ENCODE measurements at regions not wholly inside any gene's neighbourhood (a gene's known extent, or its start where the extent isn't known, plus 50 kb on each side); places are given as distances from the start of the nearest gene placed in this dataset.
A peak's percentile ranks its signal among the peaks of the same experiment; 100 is the strongest.

DNA sequence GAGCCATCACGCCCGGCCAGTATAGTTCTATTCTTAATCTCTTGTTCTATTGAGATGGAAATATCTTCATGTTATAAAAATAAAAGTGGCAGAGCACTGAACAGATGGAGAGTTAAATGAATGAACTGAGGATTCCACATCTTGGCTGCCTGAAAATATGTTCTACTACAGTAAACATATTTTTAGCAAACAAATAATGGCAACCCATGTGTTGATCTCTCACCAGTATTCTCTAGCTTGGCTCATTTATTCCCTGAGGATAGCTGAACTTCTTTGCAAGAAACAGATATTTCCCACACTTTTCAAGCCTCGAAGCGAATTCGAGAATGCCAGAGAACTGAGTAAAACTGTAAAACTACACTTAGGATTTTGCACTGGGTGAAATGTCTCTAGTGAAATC is 58.9 kb downstream of the DIRAS3 start:
- no peak for DNase-seq
- ATAC-seq (ENCODE audit: insufficient read depth, low FRiP score) = no peak
- Histone ChIP-seq H3K36me3 (ENCODE audit: control insufficient read depth in 4 of 4, insufficient read depth in 4 of 4, low read length in 4 of 4) (no peaks in the 10 kb centered on the region), H3K9me3 (ENCODE audit: control insufficient read depth in 4 of 4, insufficient read depth in 3 of 4, low read length in 3 of 4) (no peaks in the 10 kb centered on the region), H3K27me3 (ENCODE audit: control insufficient read depth in 3 of 3, insufficient read depth in 3 of 3, low read length in 2 of 3) (no peaks in the 10 kb centered on the region), H3K9ac (ENCODE audit: insufficient read depth in 1 of 2, low read length in 2 of 2) (no peak overlapping the region), H3K4me3 (no peak overlapping the region), H3K27ac (ENCODE audit: low read depth in 1 of 2, low read length in 1 of 2) (no peak overlapping the region), H3K4me1 (ENCODE audit: control insufficient read depth in 5 of 5, insufficient read depth in 5 of 5, low read length in 5 of 5) (no peaks in the 10 kb centered on the region)
- TF ChIP-seq, protein P1, sequence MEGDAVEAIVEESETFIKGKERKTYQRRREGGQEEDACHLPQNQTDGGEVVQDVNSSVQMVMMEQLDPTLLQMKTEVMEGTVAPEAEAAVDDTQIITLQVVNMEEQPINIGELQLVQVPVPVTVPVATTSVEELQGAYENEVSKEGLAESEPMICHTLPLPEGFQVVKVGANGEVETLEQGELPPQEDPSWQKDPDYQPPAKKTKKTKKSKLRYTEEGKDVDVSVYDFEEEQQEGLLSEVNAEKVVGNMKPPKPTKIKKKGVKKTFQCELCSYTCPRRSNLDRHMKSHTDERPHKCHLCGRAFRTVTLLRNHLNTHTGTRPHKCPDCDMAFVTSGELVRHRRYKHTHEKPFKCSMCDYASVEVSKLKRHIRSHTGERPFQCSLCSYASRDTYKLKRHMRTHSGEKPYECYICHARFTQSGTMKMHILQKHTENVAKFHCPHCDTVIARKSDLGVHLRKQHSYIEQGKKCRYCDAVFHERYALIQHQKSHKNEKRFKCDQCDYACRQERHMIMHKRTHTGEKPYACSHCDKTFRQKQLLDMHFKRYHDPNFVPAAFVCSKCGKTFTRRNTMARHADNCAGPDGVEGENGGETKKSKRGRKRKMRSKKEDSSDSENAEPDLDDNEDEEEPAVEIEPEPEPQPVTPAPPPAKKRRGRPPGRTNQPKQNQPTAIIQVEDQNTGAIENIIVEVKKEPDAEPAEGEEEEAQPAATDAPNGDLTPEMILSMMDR (IDR thresholded peaks at IDR 0.05; ENCODE audit: control extremely low read depth, extremely low read depth) = no peak
- WGBS, 2 donors = 96% methylated on average over 5 of the region's 5 CpGs

DNA sequence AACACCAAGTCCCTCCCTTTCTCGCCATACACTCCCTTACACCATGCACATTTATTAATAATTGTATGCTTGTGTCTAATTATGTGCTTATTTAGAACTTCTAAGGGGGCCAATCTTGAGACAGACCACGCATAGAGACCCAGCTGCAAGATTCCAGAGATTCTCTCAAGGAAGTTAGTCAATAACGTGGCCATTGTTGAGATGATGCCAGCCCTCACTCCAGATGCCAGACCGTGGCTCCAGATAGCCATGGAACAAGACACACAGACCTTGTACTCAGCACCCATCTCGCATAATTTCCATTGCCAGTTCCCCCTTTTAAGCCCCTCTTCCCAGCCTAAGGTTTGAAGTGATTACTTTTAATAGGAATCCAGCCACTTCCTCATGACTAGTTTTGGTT is 62.4 kb downstream of the DIRAS3 start:
- WGBS, 2 donors = 83 to 85% methylated on average over 5 of the region's 5 CpGs
- Histone ChIP-seq H3K27me3 (ENCODE audit: control insufficient read depth in 3 of 3, insufficient read depth in 3 of 3, low read length in 2 of 3) (no peaks in the 10 kb centered on the region), H3K27ac (ENCODE audit: low read depth in 1 of 2, low read length in 1 of 2) (no peak overlapping the region), H3K9ac (ENCODE audit: insufficient read depth in 1 of 2, low read length in 2 of 2) (no peak overlapping the region), H3K4me1 (ENCODE audit: control insufficient read depth in 5 of 5, insufficient read depth in 5 of 5, low read length in 5 of 5) (no peaks in the 10 kb centered on the region), H3K9me3 (ENCODE audit: control insufficient read depth in 4 of 4, insufficient read depth in 3 of 4, low read length in 3 of 4) (no peaks in the 10 kb centered on the region), H3K36me3 (ENCODE audit: control insufficient read depth in 4 of 4, insufficient read depth in 4 of 4, low read length in 4 of 4) (no peaks in the 10 kb centered on the region), H3K4me3 (no peak overlapping the region)
- ATAC-seq (ENCODE audit: insufficient read depth, low FRiP score) = no peak
- DNase-seq = no peak
- TF ChIP-seq, protein P1 (IDR thresholded peaks at IDR 0.05; ENCODE audit: control extremely low read depth, extremely low read depth) = no peak

DNA sequence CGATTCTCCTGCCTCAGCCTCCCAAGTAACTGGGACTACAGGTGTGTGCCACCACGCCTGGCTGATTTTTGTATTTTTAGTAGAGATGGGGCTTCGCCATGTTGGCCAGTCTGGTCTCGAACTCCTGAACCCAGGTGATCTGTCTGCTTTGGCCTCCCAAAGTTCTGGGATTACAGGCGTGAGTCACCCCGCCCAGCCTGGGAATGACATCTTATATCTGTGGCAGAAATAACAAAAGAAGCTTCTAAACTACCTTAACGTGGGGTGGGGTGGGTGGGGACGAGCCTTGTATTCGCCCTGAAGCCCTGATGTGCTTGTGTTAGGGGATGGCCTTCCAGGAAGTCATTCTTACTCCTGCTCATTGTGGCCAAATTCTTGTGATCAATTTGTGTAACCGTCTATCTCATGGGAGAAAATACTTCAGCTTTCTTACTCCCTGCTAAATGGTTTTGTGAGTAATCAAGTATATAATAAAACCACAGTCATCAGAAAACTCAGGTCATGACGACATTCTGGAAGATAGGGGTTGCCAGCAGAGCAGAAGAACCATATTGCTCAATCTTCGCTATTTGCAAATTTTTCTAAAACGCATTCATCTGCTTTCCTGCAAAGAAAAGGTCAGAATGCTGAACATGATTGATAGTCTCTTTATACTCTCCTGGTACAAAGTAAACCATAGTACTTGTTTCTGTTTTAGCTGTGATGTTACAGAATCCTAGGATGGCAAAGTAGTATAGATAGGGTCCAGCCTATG is 63.2 kb downstream of the DIRAS3 start:
- H3K27ac ChIP-seq (ENCODE audit: low read depth in 1 of 2, low read length in 1 of 2) = no peak overlapping the region
- TF ChIP-seq, protein P1 (IDR thresholded peaks at IDR 0.05; ENCODE audit: control extremely low read depth, extremely low read depth) = no peak
- H3K4me3 ChIP-seq = no peak overlapping the region
- no peak overlapping the region for H3K9ac ChIP-seq (ENCODE audit: insufficient read depth in 1 of 2, low read length in 2 of 2)
- no peaks in the 10 kb centered on the region for H3K9me3 ChIP-seq (ENCODE audit: control insufficient read depth in 4 of 4, insufficient read depth in 3 of 4, low read length in 3 of 4)
- no peaks in the 10 kb centered on the region for H3K36me3 ChIP-seq (ENCODE audit: control insufficient read depth in 4 of 4, insufficient read depth in 4 of 4, low read length in 4 of 4)
- no peaks in the 10 kb centered on the region for H3K4me1 ChIP-seq (ENCODE audit: control insufficient read depth in 5 of 5, insufficient read depth in 5 of 5, low read length in 5 of 5)
- DNase-seq (no peak), ATAC-seq (ENCODE audit: insufficient read depth, low FRiP score) (peak; percentile 46)
- 85 to 88% methylated on average over 13 of the region's 13 CpGs for WGBS, 2 donors
- H3K27me3 ChIP-seq (ENCODE audit: control insufficient read depth in 3 of 3, insufficient read depth in 3 of 3, low read length in 2 of 3) = no peaks in the 10 kb centered on the region

DNA sequence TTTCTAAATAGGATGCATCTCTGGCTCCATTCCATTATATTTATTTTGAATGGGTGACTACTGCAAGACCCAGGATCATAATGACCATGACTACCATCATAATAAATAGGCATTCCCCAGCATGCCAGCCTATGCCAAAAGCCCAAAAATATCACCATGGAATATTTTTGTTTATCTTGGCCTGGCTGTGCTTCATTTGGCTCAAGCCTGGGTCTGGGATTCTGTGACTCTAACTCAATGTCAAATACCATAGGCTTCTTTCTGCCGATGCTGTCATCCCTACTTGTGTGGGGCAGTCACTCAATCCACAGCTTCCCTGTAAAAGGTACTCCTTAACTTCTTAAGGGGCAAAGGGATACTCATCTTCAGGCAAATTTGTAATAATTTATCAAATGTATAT is 66.6 kb downstream of the DIRAS3 start:
- Histone ChIP-seq H3K27me3 (ENCODE audit: control insufficient read depth in 3 of 3, insufficient read depth in 3 of 3, low read length in 2 of 3) (peaks cover 0 to 2% (median 0%) of the 10 kb centered on the region in 3 donors), H3K4me1 (ENCODE audit: control insufficient read depth in 5 of 5, insufficient read depth in 5 of 5, low read length in 5 of 5) (no peaks in the 10 kb centered on the region), H3K27ac (ENCODE audit: low read depth in 1 of 2, low read length in 1 of 2) (no peak overlapping the region), H3K9me3 (ENCODE audit: control insufficient read depth in 4 of 4, insufficient read depth in 3 of 4, low read length in 3 of 4) (no peaks in the 10 kb centered on the region), H3K36me3 (ENCODE audit: control insufficient read depth in 4 of 4, insufficient read depth in 4 of 4, low read length in 4 of 4) (no peaks in the 10 kb centered on the region), H3K9ac (ENCODE audit: insufficient read depth in 1 of 2, low read length in 2 of 2) (no peak overlapping the region), H3K4me3 (no peak overlapping the region)
- ATAC-seq (ENCODE audit: insufficient read depth, low FRiP score) (no peak), DNase-seq (no peak)
- WGBS, 2 donors = 83 to 87% methylated on average over 1 of the region's 1 CpG
- TF ChIP-seq, protein P1 (IDR thresholded peaks at IDR 0.05; ENCODE audit: control extremely low read depth, extremely low read depth) = no peak

Data from lung (tissue), 11 donors.